ENCODE measurements at regions not wholly inside any gene's neighbourhood (a gene's known extent, or its start where the extent isn't known, plus 50 kb on each side); places are given as distances from the start of the nearest gene placed in this dataset.
"Not testable (repeated sequence)": the region's sequence is repeated elsewhere in the genome, so short reads cannot be mapped to it uniquely, and the experiment has no call there.

DNA sequence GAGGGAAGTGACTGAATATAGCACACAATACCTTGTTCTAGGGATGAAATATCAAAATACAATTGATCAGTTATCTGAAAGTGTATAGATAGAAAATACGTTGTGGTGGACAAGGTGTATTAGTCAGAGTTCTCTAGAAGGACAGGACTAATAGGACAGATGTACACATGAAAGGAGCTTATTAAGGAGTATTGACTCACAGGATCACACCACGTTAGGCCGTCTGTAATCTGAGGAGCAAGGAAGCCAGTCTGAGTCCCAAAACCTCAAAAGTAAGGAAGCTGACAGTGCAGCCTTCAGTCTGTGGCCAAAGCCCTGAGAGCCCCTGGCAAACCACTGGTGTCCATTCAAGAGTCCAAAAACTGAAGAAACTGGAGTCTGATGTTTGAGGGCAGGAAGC lies 406.1 kb downstream of the MDFIC start:
- DNase-seq (ENCODE audit: low read depth): no peak
- TF ChIP-seq CTCF (IDR thresholded peaks at IDR 0.05; ENCODE audit: insufficient read depth, low read length, poor library complexity, severe bottlenecking): no peak

DNA sequence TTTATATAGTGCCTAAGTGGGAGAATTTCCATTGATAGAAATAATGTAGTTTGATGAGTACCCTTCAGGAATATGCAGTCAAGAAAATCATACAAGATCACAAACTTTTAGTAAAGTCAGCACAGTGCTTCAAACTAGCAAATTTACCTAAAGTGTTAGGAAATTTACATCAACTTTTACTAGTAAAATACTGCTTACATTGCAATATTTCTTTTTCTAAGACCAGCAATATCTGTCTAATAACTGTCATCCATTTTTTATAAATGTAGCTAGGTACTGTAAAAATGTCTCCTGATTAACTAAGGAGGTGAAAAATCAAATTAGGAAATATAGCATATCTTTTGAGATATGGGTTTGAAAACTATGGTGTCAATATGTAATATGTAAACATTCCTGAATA lies 405.4 kb downstream of the MDFIC start:
- TF ChIP-seq CTCF (IDR thresholded peaks at IDR 0.05; ENCODE audit: insufficient read depth, low read length, poor library complexity, severe bottlenecking): no peak
- Histone ChIP-seq H3K27me3 (ENCODE audit: control insufficient read depth, insufficient read depth, low read length) (no peaks in the 10 kb centered on the region), H3K4me3 (ENCODE audit: low read depth, low read length) (no peak overlapping the region), H3K36me3 (ENCODE audit: control insufficient read depth, insufficient read depth, low read length) (no peaks in the 10 kb centered on the region)
- DNase-seq (ENCODE audit: low read depth): no peak

More for the DNA sequence above, 406.1 kb downstream of the MDFIC start:
- Histone ChIP-seq H3K4me3 (ENCODE audit: low read depth, low read length) (no peak overlapping the region), H3K36me3 (ENCODE audit: control insufficient read depth, insufficient read depth, low read length) (no peaks in the 10 kb centered on the region), H3K27me3 (ENCODE audit: control insufficient read depth, insufficient read depth, low read length) (no peaks in the 10 kb centered on the region)

GRCh38 chr7:115319541-115319940 lies 397.6 kb downstream of the MDFIC start:
- no peak for DNase-seq (ENCODE audit: low read depth)
- no peak for TF ChIP-seq CTCF (IDR thresholded peaks at IDR 0.05; ENCODE audit: insufficient read depth, low read length, poor library complexity, severe bottlenecking)
- H3K4me3 ChIP-seq (ENCODE audit: low read depth, low read length): no peak overlapping the region

GRCh38 chr7:115310316-115310715 lies 388.4 kb downstream of the MDFIC start:
- not testable (repeated sequence) for DNase-seq (ENCODE audit: low read depth); H3K4me3 ChIP-seq (ENCODE audit: low read depth, low read length); H3K27me3 ChIP-seq (ENCODE audit: control insufficient read depth, insufficient read depth, low read length); H3K36me3 ChIP-seq (ENCODE audit: control insufficient read depth, insufficient read depth, low read length)

More at GRCh38 chr7:115319541-115319940, 397.6 kb downstream of the MDFIC start:
- no peaks in the 10 kb centered on the region for H3K36me3 ChIP-seq (ENCODE audit: control insufficient read depth, insufficient read depth, low read length)
- no peaks in the 10 kb centered on the region for H3K27me3 ChIP-seq (ENCODE audit: control insufficient read depth, insufficient read depth, low read length)

DNA sequence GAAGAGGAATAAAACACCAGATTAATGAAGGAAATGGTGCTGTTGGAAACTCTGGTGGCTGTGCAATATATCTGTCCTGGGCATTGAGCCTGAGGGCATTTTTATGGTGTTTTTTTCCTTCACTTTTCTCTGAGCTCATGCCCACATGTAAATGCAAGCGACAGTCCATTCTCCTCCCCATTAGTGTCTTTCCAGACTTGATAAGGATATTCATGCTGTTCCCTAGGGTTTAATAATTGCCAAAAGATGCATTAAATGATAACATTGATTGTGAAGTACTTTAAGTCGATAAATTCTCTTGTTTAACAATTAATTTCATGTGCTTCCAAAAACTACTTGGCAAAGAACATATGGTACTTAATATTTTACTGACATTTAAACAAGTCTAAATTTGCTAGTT lies 384.7 kb downstream of the MDFIC start:
- H3K36me3 ChIP-seq (ENCODE audit: control insufficient read depth, insufficient read depth, low read length): no peaks in the 10 kb centered on the region
- H3K27me3 ChIP-seq (ENCODE audit: control insufficient read depth, insufficient read depth, low read length): no peaks in the 10 kb centered on the region
- no peak for TF ChIP-seq CTCF (IDR thresholded peaks at IDR 0.05; ENCODE audit: insufficient read depth, low read length, poor library complexity, severe bottlenecking)
- no peak overlapping the region for H3K4me3 ChIP-seq (ENCODE audit: low read depth, low read length)
- no peak for DNase-seq (ENCODE audit: low read depth)

DNA sequence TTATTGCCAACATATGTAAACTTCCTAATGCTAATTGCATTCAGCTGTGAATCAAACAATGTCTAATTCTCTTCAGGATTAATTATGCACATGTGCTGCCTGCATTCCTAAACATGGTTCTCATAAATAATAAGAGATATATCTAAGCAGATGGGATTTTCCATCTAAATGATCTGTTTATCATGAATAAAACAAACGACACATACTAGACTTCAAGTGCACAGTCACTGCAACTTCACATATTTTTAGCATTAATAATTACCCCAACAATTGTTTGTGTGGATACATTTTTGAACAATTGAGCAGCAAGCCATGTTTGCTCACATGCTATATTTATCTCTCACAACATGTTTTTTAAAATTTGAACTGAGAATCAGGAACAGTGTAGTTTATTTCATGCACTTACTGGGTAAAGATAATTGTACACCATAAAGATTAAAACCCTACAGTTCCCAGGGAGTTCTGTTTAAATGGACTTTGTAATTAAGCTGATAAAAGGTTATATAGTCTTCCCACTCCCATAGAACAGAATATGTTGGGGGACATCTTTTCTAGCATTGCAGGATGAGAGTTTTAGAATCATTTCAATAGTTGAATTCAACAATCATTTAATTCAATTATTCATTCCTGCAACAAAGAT lies 378.5 kb downstream of the MDFIC start:
- no peaks in the 10 kb centered on the region for H3K36me3 ChIP-seq (ENCODE audit: control insufficient read depth, insufficient read depth, low read length)
- no peak overlapping the region for H3K4me3 ChIP-seq (ENCODE audit: low read depth, low read length)
- no peaks in the 10 kb centered on the region for H3K27me3 ChIP-seq (ENCODE audit: control insufficient read depth, insufficient read depth, low read length)
- no peak for DNase-seq (ENCODE audit: low read depth)
- no peak for TF ChIP-seq CTCF (IDR thresholded peaks at IDR 0.05; ENCODE audit: insufficient read depth, low read length, poor library complexity, severe bottlenecking)
